ENCODE measurements at regions not wholly inside any gene's neighbourhood (a gene's known extent, or its start where the extent isn't known, plus 50 kb on each side); places are given as distances from the start of the nearest gene placed in this dataset.
"Not testable (repeated sequence)": the region's sequence is repeated elsewhere in the genome, so short reads cannot be mapped to it uniquely, and the experiment has no call there.

DNA sequence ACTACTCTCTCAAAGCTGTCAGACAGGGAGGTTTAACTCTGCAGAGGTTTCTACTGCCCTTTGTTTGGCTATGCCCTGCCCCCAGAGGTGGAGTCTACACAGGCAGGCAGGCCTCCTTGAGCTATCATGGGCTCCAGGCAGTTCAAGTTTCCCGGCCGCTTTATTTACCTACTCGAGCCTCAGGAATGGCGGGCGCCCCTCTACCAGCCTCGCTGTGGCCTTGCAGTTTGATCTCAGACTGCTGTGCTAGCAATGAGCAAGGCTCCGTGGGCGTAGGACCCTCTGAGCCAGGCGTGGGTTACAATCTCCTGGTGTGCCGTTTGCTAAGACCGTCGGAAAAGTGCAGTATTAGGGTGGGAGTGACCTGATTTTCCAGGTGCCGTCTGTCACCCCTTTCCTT lies 124.3 kb downstream of the PTCHD1 start:
- DNase-seq: not testable (repeated sequence)

DNA sequence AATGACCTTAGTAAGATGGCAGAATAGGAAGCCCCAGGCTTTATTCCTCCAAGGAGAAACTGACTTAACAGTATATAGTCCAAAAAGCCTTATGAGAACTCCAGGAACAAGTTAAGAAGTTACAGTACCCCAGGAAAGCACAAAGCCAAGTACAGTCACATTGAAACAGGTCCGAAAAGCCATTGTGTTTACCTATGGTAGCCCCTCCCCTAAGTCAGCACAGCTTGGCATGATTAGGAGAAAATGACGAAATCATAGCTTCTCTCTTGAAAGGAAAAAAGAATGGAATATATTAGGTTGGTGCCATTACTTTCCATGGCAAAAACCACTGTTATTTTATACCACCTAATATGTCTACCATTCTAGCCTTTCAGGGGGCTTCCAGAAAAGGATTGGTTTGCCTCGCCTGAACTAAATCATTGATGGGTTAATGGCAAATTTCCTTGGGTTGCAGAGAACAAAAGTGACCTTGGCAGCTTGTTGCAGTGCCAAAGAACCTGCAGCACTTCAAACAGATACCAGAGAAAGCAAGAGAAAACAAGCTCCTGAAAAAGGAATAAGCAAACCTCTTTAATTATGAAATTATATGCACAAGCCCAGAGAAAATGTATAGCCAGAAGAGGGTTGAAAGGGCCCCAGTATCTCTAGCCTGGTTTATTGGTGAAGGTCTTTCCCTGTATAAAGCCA lies 130.6 kb downstream of the PTCHD1 start:
- TF ChIP-seq GATA1 (IDR thresholded peaks at IDR 0.05; ENCODE audit: low read depth, low read length) (no peak), POLR2A (IDR thresholded peaks at IDR 0.05; ENCODE audit: low read length) (no peak)

GRCh38 chrX:23465985-23466384 lies 131.3 kb downstream of the PTCHD1 start:
- no peak for TF ChIP-seq GATA1 (IDR thresholded peaks at IDR 0.05; ENCODE audit: low read depth, low read length)
- no peak for TF ChIP-seq POLR2A (IDR thresholded peaks at IDR 0.05; ENCODE audit: low read length)
- DNase-seq: no peak

More for the DNA sequence above, 130.6 kb downstream of the PTCHD1 start:
- no peak for DNase-seq

- no peak for TF ChIP-seq POLR2A (IDR thresholded peaks at IDR 0.05; ENCODE audit: low read length)
- TF ChIP-seq GATA1 (IDR thresholded peaks at IDR 0.05; ENCODE audit: low read depth, low read length): no peak
- no peak for DNase-seq
Measured at GRCh38 chrX:23478056-23478455, 143.4 kb downstream of the PTCHD1 start.

DNA sequence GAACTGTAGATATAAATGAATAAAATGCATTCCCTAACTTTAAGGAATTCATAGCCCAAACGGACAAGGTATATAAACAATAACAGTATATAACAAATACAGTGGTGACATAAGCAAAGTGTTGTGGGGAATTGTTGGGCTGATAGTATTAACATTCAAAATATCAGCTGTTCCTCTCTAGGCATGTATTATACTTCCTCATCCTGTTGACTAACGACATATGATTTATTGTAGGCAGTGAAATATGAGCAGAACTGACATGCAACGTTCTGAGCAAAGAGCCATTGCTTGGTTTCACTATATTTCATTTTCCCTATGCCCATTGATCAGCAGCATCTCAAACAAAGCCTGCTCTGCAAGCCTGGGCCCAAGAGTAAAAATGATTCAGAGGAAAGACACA lies 143.9 kb downstream of the PTCHD1 start:
- no peak for DNase-seq
- TF ChIP-seq POLR2A (IDR thresholded peaks at IDR 0.05; ENCODE audit: low read length): no peak
- no peak for TF ChIP-seq GATA1 (IDR thresholded peaks at IDR 0.05; ENCODE audit: low read depth, low read length)

DNA sequence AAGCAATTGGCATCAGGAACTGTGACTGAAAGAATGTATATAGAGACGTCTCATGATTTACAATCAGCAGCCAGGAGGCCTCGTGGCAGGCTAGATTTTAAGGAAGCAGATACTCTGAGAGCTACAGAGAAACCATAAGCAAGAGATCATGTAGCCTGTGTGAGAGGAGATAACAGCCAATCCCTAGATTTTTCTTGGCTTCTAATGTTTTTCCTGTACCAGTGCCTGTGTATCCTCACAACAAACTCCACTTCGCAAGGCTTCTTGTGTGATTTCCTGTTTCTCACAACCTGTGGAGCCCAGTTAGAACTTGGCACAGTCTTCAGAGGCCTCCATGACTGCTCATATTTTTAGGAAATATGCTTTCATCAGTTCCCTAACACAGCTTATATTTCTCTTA lies 147.9 kb downstream of the PTCHD1 start:
- no peak for DNase-seq
- no peak for TF ChIP-seq POLR2A (IDR thresholded peaks at IDR 0.05; ENCODE audit: low read length)
- no peak for TF ChIP-seq GATA1 (IDR thresholded peaks at IDR 0.05; ENCODE audit: low read depth, low read length)

DNA sequence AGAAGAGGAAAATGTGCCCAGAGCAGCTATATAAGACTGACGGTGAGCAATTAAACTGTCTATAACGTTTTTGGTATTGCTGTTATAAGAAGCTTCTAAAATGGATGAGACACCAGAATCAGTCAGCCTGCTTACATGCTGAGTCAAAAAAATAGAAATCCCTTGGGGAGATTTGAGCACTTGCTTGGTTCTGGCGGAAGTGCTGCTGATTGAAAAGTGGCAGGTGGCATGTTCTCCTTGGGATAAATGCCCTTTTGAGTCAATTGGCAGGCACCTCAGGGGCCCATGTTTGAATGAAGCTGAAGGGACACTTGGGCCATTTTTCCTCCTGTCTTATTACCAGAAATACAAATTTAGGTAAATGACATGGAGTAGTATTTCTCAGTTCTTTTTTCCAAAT lies 148.7 kb downstream of the PTCHD1 start:
- TF ChIP-seq POLR2A (IDR thresholded peaks at IDR 0.05; ENCODE audit: low read length) (no peak), GATA1 (IDR thresholded peaks at IDR 0.05; ENCODE audit: low read depth, low read length) (no peak)
- no peak for DNase-seq

DNA sequence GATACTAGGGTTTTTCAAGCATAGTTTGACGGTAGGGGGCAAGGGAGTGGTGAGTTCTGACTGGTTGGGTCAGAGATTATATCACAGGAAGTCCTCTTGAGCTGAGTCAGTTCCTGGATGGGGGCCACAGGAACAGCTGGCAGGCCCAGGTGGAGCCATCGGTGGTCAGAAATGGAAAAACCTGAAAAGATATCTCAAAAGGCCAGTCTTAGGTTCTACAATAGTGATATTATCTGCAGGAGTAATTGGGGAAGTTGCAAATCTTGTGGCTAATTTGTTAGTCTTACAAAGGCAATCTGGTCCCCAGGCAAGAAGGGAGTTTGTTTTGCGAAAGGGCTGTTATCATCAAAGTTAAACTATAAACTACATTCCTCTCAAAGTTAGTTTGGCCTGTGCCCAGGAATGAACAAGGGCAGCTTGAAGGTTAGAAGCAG lies 159.3 kb downstream of the PTCHD1 start:
- TF ChIP-seq POLR2A (IDR thresholded peaks at IDR 0.05; ENCODE audit: low read length): no peak
- no peak for TF ChIP-seq GATA1 (IDR thresholded peaks at IDR 0.05; ENCODE audit: low read depth, low read length)
- DNase-seq: no peak

- TF ChIP-seq GATA1 (IDR thresholded peaks at IDR 0.05; ENCODE audit: low read depth, low read length): no peak
- TF ChIP-seq POLR2A (IDR thresholded peaks at IDR 0.05; ENCODE audit: low read length): no peak
- DNase-seq: no peak
Measured at GRCh38 chrX:23494741-23495140, 160.1 kb downstream of the PTCHD1 start.

- TF ChIP-seq GATA1 (IDR thresholded peaks at IDR 0.05; ENCODE audit: low read depth, low read length) (no peak), POLR2A (IDR thresholded peaks at IDR 0.05; ENCODE audit: low read length) (no peak)
- DNase-seq: no peak
Measured at GRCh38 chrX:23497919-23498318, 163.3 kb downstream of the PTCHD1 start.

- TF ChIP-seq POLR2A (IDR thresholded peaks at IDR 0.05; ENCODE audit: low read length) (no peak), GATA1 (IDR thresholded peaks at IDR 0.05; ENCODE audit: low read depth, low read length) (no peak)
Measured at GRCh38 chrX:23501974-23502373, 165.3 kb upstream of the PRDX4 start.

DNA sequence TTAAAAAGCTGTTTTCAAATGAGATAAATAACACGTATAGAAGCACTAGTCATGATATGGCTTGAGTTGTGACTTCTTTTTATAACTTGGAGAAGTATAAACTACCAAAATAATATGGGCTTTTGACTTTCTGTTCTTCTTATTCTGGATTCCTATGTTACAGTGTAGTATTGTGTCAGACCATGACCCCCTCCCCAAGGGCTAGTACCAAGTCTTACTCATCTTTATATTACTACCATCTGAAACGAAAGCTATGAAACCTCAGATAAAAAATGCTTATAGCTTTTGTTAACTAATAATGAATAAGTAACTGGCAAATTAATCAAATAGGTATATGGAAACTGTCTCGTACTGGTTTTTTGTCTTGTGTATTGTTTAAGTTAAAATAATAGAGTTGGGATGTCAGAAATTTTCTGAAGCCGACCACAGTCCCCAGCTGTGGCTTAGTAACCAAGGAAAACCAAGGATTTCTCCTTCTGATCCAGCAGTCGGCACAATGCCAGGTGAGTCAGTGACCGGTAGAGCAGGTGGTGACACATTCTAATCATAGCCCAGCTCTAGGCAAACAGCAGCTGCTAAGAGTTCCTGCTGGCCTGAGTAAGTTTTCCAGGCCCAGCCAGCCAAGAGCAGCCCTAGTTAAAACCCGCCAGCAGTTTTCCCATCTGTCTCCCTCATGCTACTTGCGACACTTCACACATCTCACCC lies 163.3 kb upstream of the PRDX4 start:
- TF ChIP-seq GATA1 (IDR thresholded peaks at IDR 0.05; ENCODE audit: low read depth, low read length): no peak
- no peak for TF ChIP-seq POLR2A (IDR thresholded peaks at IDR 0.05; ENCODE audit: low read length)

More at GRCh38 chrX:23501974-23502373, 165.3 kb upstream of the PRDX4 start:
- DNase-seq: no peak

GRCh38 chrX:23504540-23504884 lies 162.8 kb upstream of the PRDX4 start:
- no peak for DNase-seq
- TF ChIP-seq GATA1 (IDR thresholded peaks at IDR 0.05; ENCODE audit: low read depth, low read length): no peak
- no peak for TF ChIP-seq POLR2A (IDR thresholded peaks at IDR 0.05; ENCODE audit: low read length)

More for the DNA sequence above, 163.3 kb upstream of the PRDX4 start:
- DNase-seq: no peak

DNA sequence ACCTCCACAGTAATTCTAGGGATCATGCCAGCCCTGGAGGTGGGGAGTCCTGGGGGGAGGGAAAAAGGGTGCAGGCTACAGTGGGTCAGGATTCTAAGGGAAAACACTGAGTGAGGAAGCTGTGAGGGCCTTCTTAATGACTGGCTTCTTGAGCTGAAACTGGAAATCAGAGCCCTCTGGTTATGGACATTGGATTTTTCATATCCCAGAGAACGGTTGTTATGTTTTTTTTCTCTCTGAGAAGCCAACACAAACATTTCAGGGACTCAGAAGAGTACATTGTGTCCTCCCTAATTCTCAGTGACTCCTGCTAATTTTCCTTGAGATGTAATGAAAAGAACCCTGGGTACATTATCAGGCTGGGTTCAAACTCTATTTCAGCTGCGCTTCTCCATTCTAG lies 162.4 kb upstream of the PRDX4 start:
- no peak for DNase-seq
- no peak for TF ChIP-seq GATA1 (IDR thresholded peaks at IDR 0.05; ENCODE audit: low read depth, low read length)
- no peak for TF ChIP-seq POLR2A (IDR thresholded peaks at IDR 0.05; ENCODE audit: low read length)
